Testis (tissue), 2 donors: ENCODE measurements at regions not wholly inside any gene's neighbourhood (a gene's known extent, or its start where the extent isn't known, plus 50 kb on each side); places are given as distances from the start of the nearest gene placed in this dataset.

Experiments
- DNase-seq: peaks from one replicate; pipeline ENCODE4 v3.0.0-alpha.2; 2019
- H3K27ac ChIP-seq, 2 donors: fragments of 200-600 bp; sonication (generic); one replicate each; pipeline ENCODE4 v1.5.1; 2019
- H3K27me3 ChIP-seq: fragments of 200-600 bp; sonication (generic); one replicate; pipeline ENCODE4 v1.5.1; 2019
- H3K36me3 ChIP-seq: fragments of 200-600 bp; sonication (generic); one replicate; pipeline ENCODE4 v1.5.1; 2017; ENCODE audit warnings: low read depth; ENCODE audit errors: missing control alignments
- H3K4me1 ChIP-seq: fragments of 200-600 bp; sonication (generic); one replicate; pipeline ENCODE4 v1.5.1; 2019
- H3K4me3 ChIP-seq, 2 donors: fragments of 200-600 bp; sonication (generic); one replicate each; pipeline ENCODE4 v1.5.1; 2017 to 2019
- H3K9me3 ChIP-seq: fragments of 200-600 bp; sonication (generic); one replicate; pipeline ENCODE4 v1.5.1; 2017
- CTCF ChIP-seq, 3 experiments: fragments of 450-650 bp in 2 of 3; fragments of 200-600 bp in 1 of 3; sonication (generic) in 1 of 3; IDR thresholded peaks; one replicate each; pipeline ENCODE4 v1.5.1; 2016 to 2019; ENCODE audit warnings: antibody characterized with exemption in 3 of 3, mild to moderate bottlenecking in 2 of 3, moderate library complexity in 1 of 3
- POLR2A ChIP-seq: fragments of 450-650 bp; IDR thresholded peaks from one replicate; pipeline ENCODE4 v1.6.1; 2017; ENCODE audit warnings: antibody characterized with exemption, mild to moderate bottlenecking, moderate library complexity
- WGBS, 2 donors: methylation state at CpG; one replicate each; pipeline ENCODE4 v1.1.5; 2018; 5-methylcytosine and 5-hydroxymethylcytosine counted together
- intact Hi-C: fragments of 100-400 bp; cut with DNase I; formaldehyde crosslinking; loops from one replicate; pipeline ENCODE4 v1.15.1; 2023; ENCODE audit warnings: low total_unique reads

GRCh38 chr15:77817434-77817833 is 184.7 kb upstream of the LINGO1 start:
- Histone ChIP-seq H3K27ac (no peak overlapping the region), H3K4me3 (no peak overlapping the region), H3K27me3 (no peaks in the 10 kb centered on the region), H3K36me3 (no peaks in the 10 kb centered on the region), H3K9me3 (no peaks in the 10 kb centered on the region), H3K4me1 (no peaks in the 10 kb centered on the region)
- 75 to 95% methylated on average over 7 to 9 of the region's 9 CpGs for WGBS, 2 donors
- TF ChIP-seq POLR2A, result no peak
- no peak for TF ChIP-seq CTCF (IDR thresholded peaks at IDR 0.05)
- DNase-seq, result no peak
- intact Hi-C loops, result loop anchor here (5.0 kb wide), 1 partner anchor 185 kb away; the partner anchor contains the start of gene LINGO1

GRCh38 chr15:77816983-77817382 is 184.3 kb upstream of the LINGO1 start:
- Histone ChIP-seq H3K9me3 (no peaks in the 10 kb centered on the region), H3K4me3 (no peak overlapping the region), H3K27ac (no peak overlapping the region), H3K36me3 (no peaks in the 10 kb centered on the region), H3K4me1 (no peaks in the 10 kb centered on the region), H3K27me3 (no peaks in the 10 kb centered on the region)
- DNase-seq, result no peak
- 73 to 87% methylated on average over 5 to 6 of the region's 7 CpGs for WGBS, 2 donors
- TF ChIP-seq POLR2A (no peak), CTCF (IDR thresholded peaks at IDR 0.05) (no peak)
- intact Hi-C loops, result loop anchor here (5.0 kb wide), 1 partner anchor 185 kb away; the partner anchor contains the start of gene LINGO1

- intact Hi-C loops, result loop anchor here (5.0 kb wide), 1 partner anchor 183 kb away; the partner anchor contains the start of gene LINGO1
- TF ChIP-seq CTCF (IDR thresholded peaks at IDR 0.05) (no peak), POLR2A (no peak)
- no peak for DNase-seq
- no peaks in the 10 kb centered on the region for H3K4me1 ChIP-seq
- H3K27ac ChIP-seq, result no peak overlapping the region
- no peaks in the 10 kb centered on the region for H3K27me3 ChIP-seq
- H3K9me3 ChIP-seq, result no peaks in the 10 kb centered on the region
- H3K36me3 ChIP-seq, result no peaks in the 10 kb centered on the region
- no peak overlapping the region for H3K4me3 ChIP-seq
- WGBS, 2 donors, result 83 to 94% methylated on average over 5 to 7 of the region's 7 CpGs
Measured at GRCh38 chr15:77815015-77815414, 182.3 kb upstream of the LINGO1 start.

GRCh38 chr15:77812664-77813063 is 180.0 kb upstream of the LINGO1 start:
- H3K9me3 ChIP-seq, result no peaks in the 10 kb centered on the region
- 88 to 97% methylated on average over 6 to 10 of the region's 10 CpGs for WGBS, 2 donors
- DNase-seq, result no peak
- no peak overlapping the region for H3K4me3 ChIP-seq
- no peaks in the 10 kb centered on the region for H3K27me3 ChIP-seq
- no peak overlapping the region for H3K27ac ChIP-seq
- TF ChIP-seq POLR2A (no peak), CTCF (IDR thresholded peaks at IDR 0.05) (no peak)
- H3K4me1 ChIP-seq, result no peaks in the 10 kb centered on the region
- intact Hi-C loops, result no loop called here
- no peaks in the 10 kb centered on the region for H3K36me3 ChIP-seq

GRCh38 chr15:77811270-77811669 is 178.6 kb upstream of the LINGO1 start:
- intact Hi-C loops, result no loop called here
- H3K27me3 ChIP-seq, result no peaks in the 10 kb centered on the region
- no peak for DNase-seq
- no peaks in the 10 kb centered on the region for H3K4me1 ChIP-seq
- H3K27ac ChIP-seq, result no peak overlapping the region
- no peaks in the 10 kb centered on the region for H3K9me3 ChIP-seq
- no peak overlapping the region for H3K4me3 ChIP-seq
- 55 to 64% methylated on average over 4 to 5 of the region's 5 CpGs for WGBS, 2 donors
- no peaks in the 10 kb centered on the region for H3K36me3 ChIP-seq
- TF ChIP-seq POLR2A (no peak), CTCF (IDR thresholded peaks at IDR 0.05) (no peak)
